ENCODE measurements at regions not wholly inside any gene's neighbourhood (a gene's known extent, or its start where the extent isn't known, plus 50 kb on each side); places are given as distances from the start of the nearest gene placed in this dataset.

DNA sequence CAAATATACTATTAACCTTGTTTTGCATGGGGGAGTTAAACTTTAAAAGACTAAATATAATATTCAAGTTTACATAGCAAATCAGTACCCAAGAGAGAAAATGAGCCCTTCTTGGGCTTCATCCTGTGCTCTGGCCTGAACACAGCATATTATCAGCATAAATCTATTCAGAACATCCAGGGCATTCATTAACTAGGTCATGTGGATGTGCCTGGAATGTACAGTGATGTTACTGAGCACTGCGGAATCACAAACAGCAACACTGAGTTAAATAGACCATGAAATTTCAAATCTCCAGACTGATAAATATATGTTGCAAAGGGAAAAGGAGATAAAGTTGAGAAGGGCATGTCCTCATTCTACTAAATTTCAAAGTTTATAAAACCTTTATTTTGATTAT lies 426.4 kb downstream of the AASDHPPT start (continued):
- TF ChIP-seq, protein P1, sequence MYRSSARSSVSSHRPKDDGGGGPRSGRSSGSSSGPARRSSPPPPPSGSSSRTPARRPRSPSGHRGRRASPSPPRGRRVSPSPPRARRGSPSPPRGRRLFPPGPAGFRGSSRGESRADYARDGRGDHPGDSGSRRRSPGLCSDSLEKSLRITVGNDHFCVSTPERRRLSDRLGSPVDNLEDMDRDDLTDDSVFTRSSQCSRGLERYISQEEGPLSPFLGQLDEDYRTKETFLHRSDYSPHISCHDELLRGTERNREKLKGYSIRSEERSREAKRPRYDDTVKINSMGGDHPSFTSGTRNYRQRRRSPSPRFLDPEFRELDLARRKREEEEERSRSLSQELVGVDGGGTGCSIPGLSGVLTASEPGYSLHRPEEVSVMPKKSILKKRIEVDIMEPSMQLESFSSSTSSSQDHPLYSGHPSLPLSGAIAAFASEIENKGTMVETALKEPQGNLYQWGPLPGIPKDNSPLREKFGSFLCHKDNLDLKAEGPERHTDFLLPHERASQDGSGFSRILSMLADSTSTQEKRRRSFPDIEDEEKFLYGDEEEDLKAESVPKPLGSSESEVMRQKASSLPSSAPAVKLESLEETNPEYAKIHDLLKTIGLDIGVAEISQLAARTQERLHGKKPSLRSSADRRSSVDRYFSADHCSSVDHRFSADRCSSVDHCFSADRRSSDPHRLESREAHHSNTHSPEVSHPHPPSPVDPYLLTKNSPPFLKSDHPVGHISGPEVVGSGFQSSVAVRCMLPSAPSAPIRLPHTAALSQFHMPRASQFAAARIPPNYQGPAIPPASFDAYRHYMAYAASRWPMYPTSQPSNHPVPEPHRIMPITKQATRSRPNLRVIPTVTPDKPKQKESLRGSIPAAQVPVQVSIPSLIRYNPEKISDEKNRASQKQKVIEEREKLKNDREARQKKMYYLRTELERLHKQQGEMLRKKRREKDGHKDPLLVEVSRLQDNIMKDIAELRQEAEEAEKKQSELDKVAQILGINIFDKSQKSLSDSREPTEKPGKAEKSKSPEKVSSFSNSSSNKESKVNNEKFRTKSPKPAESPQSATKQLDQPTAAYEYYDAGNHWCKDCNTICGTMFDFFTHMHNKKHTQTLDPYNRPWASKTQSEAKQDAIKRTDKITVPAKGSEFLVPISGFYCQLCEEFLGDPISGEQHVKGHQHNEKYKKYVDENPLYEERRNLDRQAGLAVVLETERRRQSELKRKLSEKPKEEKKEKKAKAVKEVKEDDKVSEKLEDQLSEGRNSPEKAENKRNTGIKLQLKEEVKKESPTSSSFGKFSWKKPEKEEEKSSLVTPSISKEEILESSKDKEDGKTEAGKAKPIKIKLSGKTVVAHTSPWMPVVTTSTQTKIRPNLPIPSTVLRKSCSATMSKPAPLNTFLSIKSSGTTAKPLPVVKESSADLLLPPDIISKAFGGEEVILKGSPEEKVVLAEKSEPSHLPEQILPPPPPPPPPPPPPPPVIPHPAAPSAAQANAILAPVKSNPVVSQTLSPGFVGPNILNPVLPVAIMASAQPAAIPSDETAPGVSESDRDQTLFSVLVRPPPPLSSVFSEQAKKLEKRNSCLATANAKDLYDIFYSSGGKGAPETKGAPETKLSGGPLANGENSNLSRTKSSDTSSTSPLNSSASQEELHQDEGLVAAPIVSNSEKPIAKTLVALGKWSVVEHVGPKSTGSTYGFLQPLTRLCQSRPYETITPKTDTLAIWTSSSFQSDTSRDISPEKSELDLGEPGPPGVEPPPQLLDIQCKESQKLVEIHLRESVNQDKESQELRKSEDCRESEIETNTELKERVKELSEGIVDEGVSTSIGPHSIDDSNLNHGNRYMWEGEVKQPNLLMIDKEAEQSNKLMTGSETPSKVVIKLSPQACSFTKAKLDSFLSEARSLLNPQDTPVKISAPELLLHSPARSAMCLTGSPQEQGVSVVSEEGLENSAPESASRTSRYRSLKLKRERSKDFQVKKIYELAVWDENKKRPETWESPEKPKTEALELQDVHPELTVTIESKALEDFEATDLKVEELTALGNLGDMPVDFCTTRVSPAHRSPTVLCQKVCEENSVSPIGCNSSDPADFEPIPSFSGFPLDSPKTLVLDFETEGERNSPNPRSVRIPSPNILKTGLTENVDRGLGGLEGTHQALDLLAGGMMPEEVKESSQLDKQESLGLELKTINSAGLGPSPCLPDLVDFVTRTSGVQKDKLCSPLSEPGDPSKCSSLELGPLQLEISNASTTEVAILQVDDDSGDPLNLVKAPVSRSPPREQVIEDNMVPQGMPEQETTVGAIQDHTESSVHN (CRISPR knock-in tag; IDR thresholded peaks at IDR 0.05): no peak
- TF ChIP-seq MTA1 (CRISPR knock-in tag; IDR thresholded peaks at IDR 0.05; ENCODE audit: borderline replicate concordance): no peak

DNA sequence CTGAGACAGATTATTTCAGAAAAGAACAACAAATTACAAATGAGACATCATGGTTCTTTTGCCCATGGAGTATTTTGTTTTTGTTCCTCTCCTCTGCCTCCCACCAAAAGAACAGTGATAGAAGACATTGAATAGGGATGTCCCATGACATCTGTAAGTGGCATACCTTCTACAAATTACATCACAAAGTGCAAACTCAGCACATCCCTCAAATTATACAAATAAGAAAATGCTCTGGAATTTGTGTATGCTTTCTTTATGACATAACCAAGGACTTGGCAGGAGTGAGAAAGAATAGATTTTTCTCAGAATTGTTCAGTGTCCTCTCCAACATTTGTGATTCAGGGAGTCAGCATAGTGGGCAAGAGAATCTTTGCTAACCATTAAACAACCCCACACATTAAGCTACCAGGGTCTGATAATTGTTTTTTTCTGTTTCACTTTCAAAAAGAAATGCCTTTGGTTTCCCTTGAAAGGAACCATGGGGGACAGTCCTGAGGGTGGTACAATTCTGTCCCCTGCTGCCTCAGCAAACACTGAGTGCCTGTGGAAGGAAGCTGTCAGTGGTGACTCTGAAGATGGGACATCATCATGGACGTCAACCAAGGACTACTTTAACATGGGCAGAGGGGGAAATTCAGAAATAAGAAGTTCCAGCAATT lies 430.3 kb downstream of the AASDHPPT start:
- Histone ChIP-seq H3K4me1 (ENCODE audit: insufficient read depth, low read length) (no peaks in the 10 kb centered on the region), H2AFZ (ENCODE audit: low read length) (no peak overlapping the region), H3K36me3 (replicated peaks in 1 of 2; ENCODE audit: control insufficient read depth in 1 of 2, insufficient read depth in 2 of 2, low read length in 2 of 2) (no peaks in the 10 kb centered on the region), H4K20me1 (ENCODE audit: insufficient read depth, low read length) (no peaks in the 10 kb centered on the region), H3K4me2 (ENCODE audit: low read depth, low read length) (no peak overlapping the region), H3K79me2 (ENCODE audit: insufficient read depth, low read length) (no peaks in the 10 kb centered on the region), H3K4me3 (replicated peaks in 1 of 3; ENCODE audit: insufficient read depth in 1 of 3, low read depth in 2 of 3, low read length in 3 of 3) (no peak overlapping the region), H3K27ac (ENCODE audit: extremely low read length, insufficient read depth, low read length) (no peak overlapping the region), H3K9ac (ENCODE audit: insufficient read depth, low read depth, low read length) (no peak overlapping the region), H3K27me3 (ENCODE audit: control insufficient read depth in 1 of 2, insufficient read depth in 2 of 2, low read length in 2 of 2) (no peaks in the 10 kb centered on the region), H3K9me3 (ENCODE audit: low read length) (peaks cover 43% of the 10 kb centered on the region)
- in situ Hi-C loops (cut with HindIII; ENCODE audit: extremely low pct_ligation_motif_present, low pct_unique_long_range_greater_than_20kb) (no loop called here), intact Hi-C loops (cut with micrococcal nuclease; ENCODE audit: unreplicated experiment) (no loop called here)
- no peak for ATAC-seq
- BruUV-seq (replicated peaks): no TSS peak
- CTCF ChIA-PET (ENCODE audit: low intra/inter-chr PET ratio, low total read pairs): no interaction called here
- POLR2A ChIA-PET: no interaction called here
- DNase-seq (ENCODE audit: low spot score): no peak
- FAIRE-seq: no peak
- WGBS (ENCODE audit: low lambda C conversion rate): 0% methylated on average over 1 of the region's 1 CpG
- TF ChIP-seq MAFK (conservative IDR thresholded peaks at IDR 0.05 in 1 of 2, IDR thresholded peaks at IDR 0.05 in 1 of 2; ENCODE audit: low read length in 2 of 2) (peak; percentile 73 to 85), MEIS2 (CRISPR knock-in tag; IDR thresholded peaks at IDR 0.05) (no peak), ZNF652 (CRISPR knock-in tag; IDR thresholded peaks at IDR 0.05; ENCODE audit: borderline replicate concordance, low read depth) (no peak), ZNF335 (CRISPR knock-in tag; IDR thresholded peaks at IDR 0.05) (no peak), ZNF549 (CRISPR knock-in tag; IDR thresholded peaks at IDR 0.05) (no peak), ZNF570 (CRISPR knock-in tag; IDR thresholded peaks at IDR 0.05; ENCODE audit: borderline replicate concordance) (no peak), SMAD9 (CRISPR knock-in tag; IDR thresholded peaks at IDR 0.05) (no peak)
- TF ChIP-seq, protein P2, sequence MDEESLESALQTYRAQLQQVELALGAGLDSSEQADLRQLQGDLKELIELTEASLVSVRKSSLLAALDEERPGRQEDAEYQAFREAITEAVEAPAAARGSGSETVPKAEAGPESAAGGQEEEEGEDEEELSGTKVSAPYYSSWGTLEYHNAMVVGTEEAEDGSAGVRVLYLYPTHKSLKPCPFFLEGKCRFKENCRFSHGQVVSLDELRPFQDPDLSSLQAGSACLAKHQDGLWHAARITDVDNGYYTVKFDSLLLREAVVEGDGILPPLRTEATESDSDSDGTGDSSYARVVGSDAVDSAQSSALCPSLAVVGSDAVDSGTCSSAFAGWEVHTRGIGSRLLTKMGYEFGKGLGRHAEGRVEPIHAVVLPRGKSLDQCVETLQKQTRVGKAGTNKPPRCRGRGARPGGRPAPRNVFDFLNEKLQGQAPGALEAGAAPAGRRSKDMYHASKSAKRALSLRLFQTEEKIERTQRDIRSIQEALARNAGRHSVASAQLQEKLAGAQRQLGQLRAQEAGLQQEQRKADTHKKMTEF (CRISPR knock-in tag; IDR thresholded peaks at IDR 0.05): no peak
- TF ChIP-seq, protein P3, sequence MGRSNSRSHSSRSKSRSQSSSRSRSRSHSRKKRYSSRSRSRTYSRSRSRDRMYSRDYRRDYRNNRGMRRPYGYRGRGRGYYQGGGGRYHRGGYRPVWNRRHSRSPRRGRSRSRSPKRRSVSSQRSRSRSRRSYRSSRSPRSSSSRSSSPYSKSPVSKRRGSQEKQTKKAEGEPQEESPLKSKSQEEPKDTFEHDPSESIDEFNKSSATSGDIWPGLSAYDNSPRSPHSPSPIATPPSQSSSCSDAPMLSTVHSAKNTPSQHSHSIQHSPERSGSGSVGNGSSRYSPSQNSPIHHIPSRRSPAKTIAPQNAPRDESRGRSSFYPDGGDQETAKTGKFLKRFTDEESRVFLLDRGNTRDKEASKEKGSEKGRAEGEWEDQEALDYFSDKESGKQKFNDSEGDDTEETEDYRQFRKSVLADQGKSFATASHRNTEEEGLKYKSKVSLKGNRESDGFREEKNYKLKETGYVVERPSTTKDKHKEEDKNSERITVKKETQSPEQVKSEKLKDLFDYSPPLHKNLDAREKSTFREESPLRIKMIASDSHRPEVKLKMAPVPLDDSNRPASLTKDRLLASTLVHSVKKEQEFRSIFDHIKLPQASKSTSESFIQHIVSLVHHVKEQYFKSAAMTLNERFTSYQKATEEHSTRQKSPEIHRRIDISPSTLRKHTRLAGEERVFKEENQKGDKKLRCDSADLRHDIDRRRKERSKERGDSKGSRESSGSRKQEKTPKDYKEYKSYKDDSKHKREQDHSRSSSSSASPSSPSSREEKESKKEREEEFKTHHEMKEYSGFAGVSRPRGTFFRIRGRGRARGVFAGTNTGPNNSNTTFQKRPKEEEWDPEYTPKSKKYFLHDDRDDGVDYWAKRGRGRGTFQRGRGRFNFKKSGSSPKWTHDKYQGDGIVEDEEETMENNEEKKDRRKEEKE (IDR thresholded peaks at IDR 0.05): no peak
